ENCODE measurements at regions not wholly inside any gene's neighbourhood (a gene's known extent, or its start where the extent isn't known, plus 50 kb on each side); places are given as distances from the start of the nearest gene placed in this dataset.

DNA sequence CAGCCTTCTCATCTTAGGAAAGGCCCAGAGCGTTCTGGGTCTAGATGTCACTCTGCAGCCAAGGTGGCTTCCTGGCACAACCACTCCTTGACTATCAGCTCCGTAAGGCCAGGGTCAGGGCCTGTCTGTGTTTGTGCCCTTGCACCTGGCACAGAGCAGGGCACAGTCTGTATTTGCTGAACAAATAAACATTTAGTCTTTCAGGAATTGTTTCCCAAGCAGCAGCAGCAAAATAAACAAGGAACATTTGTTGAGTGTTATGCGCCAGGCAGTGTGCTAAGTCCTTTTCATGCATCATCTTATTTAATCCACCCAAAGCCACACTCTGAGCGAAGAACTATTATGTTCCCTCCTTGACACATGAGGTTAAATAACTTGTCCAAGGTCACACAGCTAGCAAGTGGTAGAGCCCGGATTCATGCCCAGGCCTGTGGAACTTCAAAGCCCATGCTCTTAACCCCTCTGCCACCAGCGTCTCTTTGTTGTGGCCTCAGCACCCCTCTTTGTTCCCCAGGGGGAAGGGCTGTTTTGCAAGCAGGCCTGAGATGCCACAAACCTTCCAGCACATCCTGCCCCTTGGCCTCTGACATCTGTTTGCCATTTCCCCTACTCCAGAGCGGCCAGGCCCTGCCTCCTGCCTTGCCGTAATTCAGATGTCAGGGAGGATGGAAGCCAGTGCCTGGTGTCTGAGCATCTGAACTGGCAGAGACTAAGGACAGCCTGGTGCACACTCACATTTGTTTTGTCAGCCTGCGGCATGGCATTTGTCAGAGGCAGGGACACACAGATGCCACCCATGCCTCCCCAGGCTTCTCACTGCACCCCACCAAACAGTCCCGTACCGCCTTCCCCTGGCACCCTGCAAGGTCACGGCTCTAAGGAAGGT lies 325.8 kb upstream of the ZMIZ1 start:
- H3K4me1 ChIP-seq (ENCODE audit: control insufficient read depth in 1 of 2, insufficient read depth in 2 of 2, low read depth in 1 of 2, low read length in 1 of 2), result peaks cover 0 to 85% of the 10 kb centered on the region in 2 experiments; a peak in 2 of 4 replicates
- no peak overlapping the region for H3K4me2 ChIP-seq
- CTCF ChIA-PET, result interaction anchor here (0.9 to 2.6 kb wide), 7 partner anchors 9 to 695 kb away, joined by 3 to 14 read pairs (median 4); no protein-coding TSS in a partner anchor
- H3K27ac ChIP-seq (ENCODE audit: low read depth in 2 of 2, low read length in 1 of 2), result peak overlapping the region in 1 of 2 experiments; percentile 99; a peak in 2 of 4 replicates
- no peaks in the 10 kb centered on the region for H3K36me3 ChIP-seq (replicated peaks in 1 of 2; ENCODE audit: control insufficient read depth in 1 of 2, insufficient read depth in 2 of 2, low read length in 1 of 2)
- H3K27me3 ChIP-seq (ENCODE audit: insufficient read depth), result no peaks in the 10 kb centered on the region
- H4K20me1 ChIP-seq (ENCODE audit: insufficient read depth), result no peaks in the 10 kb centered on the region
- no peaks in the 10 kb centered on the region for H3F3A ChIP-seq (replicated peaks; ENCODE audit: insufficient read depth)
- POLR2A ChIA-PET, result interaction anchor here (0.7 to 2.5 kb wide), 5 partner anchors 9 to 478 kb away, joined by 3 to 7 read pairs (median 3); no protein-coding TSS in a partner anchor
- DNase-seq, result peak; percentile 84
- H2AFZ ChIP-seq (ENCODE audit: low read depth), result no peak overlapping the region
- WGBS (ENCODE audit: low lambda C conversion rate), result 64% methylated on average over 8 of the region's 12 CpGs
- H3K9ac ChIP-seq, result no peak overlapping the region
- H3K9me2 ChIP-seq, result no peaks in the 10 kb centered on the region
- H3K4me3 ChIP-seq (ENCODE audit: low read depth in 2 of 2, low read length in 1 of 2), result no peak overlapping the region
- no peaks in the 10 kb centered on the region for H3K79me2 ChIP-seq (ENCODE audit: insufficient read depth)
- no peaks in the 10 kb centered on the region for H3K9me3 ChIP-seq
- TF ChIP-seq, protein P1, sequence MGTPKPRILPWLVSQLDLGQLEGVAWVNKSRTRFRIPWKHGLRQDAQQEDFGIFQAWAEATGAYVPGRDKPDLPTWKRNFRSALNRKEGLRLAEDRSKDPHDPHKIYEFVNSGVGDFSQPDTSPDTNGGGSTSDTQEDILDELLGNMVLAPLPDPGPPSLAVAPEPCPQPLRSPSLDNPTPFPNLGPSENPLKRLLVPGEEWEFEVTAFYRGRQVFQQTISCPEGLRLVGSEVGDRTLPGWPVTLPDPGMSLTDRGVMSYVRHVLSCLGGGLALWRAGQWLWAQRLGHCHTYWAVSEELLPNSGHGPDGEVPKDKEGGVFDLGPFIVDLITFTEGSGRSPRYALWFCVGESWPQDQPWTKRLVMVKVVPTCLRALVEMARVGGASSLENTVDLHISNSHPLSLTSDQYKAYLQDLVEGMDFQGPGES (IDR thresholded peaks at IDR 0.05; ENCODE audit: low read depth, low read length), result no peak
- TF ChIP-seq YY1 (IDR thresholded peaks at IDR 0.05; ENCODE audit: low read depth) (no peak), SIN3A (IDR thresholded peaks at IDR 0.05; ENCODE audit: borderline replicate concordance, low read depth, low read length) (no peak), TAF1 (IDR thresholded peaks at IDR 0.05; ENCODE audit: borderline replicate concordance, low read depth, low read length) (no peak), RFX5 (IDR thresholded peaks at IDR 0.05; ENCODE audit: low read length) (no peak), GATA2 (CRISPR knock-in tag; IDR thresholded peaks at IDR 0.05) (peak; percentile 92), RAD21 (IDR thresholded peaks at IDR 0.05; ENCODE audit: low read length) (peak; percentile 51), FOXJ3 (CRISPR knock-in tag; IDR thresholded peaks at IDR 0.05) (peak; percentile 99), MEF2A (IDR thresholded peaks at IDR 0.05; ENCODE audit: borderline replicate concordance, low read depth) (no peak), SMC3 (IDR thresholded peaks at IDR 0.05; ENCODE audit: low read depth, low read length) (peak; percentile 2; the same call in 1 of the 2 replicates), ELF1 (IDR thresholded peaks at IDR 0.05) (no peak), JUND (IDR thresholded peaks at IDR 0.05) (no peak), CHD2 (IDR thresholded peaks at IDR 0.05; ENCODE audit: low read length, partially characterized antibody) (peak; percentile 91), MXI1 (IDR thresholded peaks at IDR 0.05; ENCODE audit: low read depth, low read length) (peak; percentile 93)
- TF ChIP-seq, protein P2, sequence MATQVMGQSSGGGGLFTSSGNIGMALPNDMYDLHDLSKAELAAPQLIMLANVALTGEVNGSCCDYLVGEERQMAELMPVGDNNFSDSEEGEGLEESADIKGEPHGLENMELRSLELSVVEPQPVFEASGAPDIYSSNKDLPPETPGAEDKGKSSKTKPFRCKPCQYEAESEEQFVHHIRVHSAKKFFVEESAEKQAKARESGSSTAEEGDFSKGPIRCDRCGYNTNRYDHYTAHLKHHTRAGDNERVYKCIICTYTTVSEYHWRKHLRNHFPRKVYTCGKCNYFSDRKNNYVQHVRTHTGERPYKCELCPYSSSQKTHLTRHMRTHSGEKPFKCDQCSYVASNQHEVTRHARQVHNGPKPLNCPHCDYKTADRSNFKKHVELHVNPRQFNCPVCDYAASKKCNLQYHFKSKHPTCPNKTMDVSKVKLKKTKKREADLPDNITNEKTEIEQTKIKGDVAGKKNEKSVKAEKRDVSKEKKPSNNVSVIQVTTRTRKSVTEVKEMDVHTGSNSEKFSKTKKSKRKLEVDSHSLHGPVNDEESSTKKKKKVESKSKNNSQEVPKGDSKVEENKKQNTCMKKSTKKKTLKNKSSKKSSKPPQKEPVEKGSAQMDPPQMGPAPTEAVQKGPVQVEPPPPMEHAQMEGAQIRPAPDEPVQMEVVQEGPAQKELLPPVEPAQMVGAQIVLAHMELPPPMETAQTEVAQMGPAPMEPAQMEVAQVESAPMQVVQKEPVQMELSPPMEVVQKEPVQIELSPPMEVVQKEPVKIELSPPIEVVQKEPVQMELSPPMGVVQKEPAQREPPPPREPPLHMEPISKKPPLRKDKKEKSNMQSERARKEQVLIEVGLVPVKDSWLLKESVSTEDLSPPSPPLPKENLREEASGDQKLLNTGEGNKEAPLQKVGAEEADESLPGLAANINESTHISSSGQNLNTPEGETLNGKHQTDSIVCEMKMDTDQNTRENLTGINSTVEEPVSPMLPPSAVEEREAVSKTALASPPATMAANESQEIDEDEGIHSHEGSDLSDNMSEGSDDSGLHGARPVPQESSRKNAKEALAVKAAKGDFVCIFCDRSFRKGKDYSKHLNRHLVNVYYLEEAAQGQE (IDR thresholded peaks at IDR 0.05; ENCODE audit: low read depth, low read length), result no peak
- TF ChIP-seq, protein P3, sequence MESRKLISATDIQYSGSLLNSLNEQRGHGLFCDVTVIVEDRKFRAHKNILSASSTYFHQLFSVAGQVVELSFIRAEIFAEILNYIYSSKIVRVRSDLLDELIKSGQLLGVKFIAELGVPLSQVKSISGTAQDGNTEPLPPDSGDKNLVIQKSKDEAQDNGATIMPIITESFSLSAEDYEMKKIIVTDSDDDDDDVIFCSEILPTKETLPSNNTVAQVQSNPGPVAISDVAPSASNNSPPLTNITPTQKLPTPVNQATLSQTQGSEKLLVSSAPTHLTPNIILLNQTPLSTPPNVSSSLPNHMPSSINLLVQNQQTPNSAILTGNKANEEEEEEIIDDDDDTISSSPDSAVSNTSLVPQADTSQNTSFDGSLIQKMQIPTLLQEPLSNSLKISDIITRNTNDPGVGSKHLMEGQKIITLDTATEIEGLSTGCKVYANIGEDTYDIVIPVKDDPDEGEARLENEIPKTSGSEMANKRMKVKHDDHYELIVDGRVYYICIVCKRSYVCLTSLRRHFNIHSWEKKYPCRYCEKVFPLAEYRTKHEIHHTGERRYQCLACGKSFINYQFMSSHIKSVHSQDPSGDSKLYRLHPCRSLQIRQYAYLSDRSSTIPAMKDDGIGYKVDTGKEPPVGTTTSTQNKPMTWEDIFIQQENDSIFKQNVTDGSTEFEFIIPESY (IDR thresholded peaks at IDR 0.05; ENCODE audit: borderline replicate concordance, low read depth), result no peak
- TF ChIP-seq, protein P4, sequence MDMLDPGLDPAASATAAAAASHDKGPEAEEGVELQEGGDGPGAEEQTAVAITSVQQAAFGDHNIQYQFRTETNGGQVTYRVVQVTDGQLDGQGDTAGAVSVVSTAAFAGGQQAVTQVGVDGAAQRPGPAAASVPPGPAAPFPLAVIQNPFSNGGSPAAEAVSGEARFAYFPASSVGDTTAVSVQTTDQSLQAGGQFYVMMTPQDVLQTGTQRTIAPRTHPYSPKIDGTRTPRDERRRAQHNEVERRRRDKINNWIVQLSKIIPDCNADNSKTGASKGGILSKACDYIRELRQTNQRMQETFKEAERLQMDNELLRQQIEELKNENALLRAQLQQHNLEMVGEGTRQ (IDR thresholded peaks at IDR 0.05; ENCODE audit: borderline replicate concordance, low read depth, low read length), result no peak
- TF ChIP-seq, protein P5, sequence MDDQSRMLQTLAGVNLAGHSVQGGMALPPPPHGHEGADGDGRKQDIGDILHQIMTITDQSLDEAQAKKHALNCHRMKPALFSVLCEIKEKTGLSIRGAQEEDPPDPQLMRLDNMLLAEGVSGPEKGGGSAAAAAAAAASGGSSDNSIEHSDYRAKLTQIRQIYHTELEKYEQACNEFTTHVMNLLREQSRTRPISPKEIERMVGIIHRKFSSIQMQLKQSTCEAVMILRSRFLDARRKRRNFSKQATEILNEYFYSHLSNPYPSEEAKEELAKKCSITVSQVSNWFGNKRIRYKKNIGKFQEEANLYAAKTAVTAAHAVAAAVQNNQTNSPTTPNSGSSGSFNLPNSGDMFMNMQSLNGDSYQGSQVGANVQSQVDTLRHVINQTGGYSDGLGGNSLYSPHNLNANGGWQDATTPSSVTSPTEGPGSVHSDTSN (IDR thresholded peaks at IDR 0.05), result peak; percentile 60; the same call in 1 of the 2 replicates
- TF ChIP-seq, protein P6, sequence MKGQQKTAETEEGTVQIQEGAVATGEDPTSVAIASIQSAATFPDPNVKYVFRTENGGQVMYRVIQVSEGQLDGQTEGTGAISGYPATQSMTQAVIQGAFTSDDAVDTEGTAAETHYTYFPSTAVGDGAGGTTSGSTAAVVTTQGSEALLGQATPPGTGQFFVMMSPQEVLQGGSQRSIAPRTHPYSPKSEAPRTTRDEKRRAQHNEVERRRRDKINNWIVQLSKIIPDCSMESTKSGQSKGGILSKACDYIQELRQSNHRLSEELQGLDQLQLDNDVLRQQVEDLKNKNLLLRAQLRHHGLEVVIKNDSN (IDR thresholded peaks at IDR 0.05; ENCODE audit: borderline replicate concordance, low read depth), result no peak
- TF ChIP-seq, protein P7, sequence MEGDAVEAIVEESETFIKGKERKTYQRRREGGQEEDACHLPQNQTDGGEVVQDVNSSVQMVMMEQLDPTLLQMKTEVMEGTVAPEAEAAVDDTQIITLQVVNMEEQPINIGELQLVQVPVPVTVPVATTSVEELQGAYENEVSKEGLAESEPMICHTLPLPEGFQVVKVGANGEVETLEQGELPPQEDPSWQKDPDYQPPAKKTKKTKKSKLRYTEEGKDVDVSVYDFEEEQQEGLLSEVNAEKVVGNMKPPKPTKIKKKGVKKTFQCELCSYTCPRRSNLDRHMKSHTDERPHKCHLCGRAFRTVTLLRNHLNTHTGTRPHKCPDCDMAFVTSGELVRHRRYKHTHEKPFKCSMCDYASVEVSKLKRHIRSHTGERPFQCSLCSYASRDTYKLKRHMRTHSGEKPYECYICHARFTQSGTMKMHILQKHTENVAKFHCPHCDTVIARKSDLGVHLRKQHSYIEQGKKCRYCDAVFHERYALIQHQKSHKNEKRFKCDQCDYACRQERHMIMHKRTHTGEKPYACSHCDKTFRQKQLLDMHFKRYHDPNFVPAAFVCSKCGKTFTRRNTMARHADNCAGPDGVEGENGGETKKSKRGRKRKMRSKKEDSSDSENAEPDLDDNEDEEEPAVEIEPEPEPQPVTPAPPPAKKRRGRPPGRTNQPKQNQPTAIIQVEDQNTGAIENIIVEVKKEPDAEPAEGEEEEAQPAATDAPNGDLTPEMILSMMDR (IDR thresholded peaks at IDR 0.05), result no peak
